Kidney (tissue), 13 donors: ENCODE measurements at regions not wholly inside any gene's neighbourhood (a gene's known extent, or its start where the extent isn't known, plus 50 kb on each side); places are given as distances from the start of the nearest gene placed in this dataset.

Experiments
- DNase-seq, 5 donors: peaks; one replicate each; pipeline ENCODE4 v3.0.0-alpha.2; 2013 to 2020
- FAIRE-seq: peaks from 2 replicates; lab custom pipeline; 2012; peaks lifted over from hg19 to GRCh38; lab: Jason Lieb, UNC
- H3K27ac ChIP-seq, 2 donors: one replicate each; pipeline ENCODE4 v1.7.0; 2013; ENCODE audit warnings: low read depth in 2 of 2, low read length in 2 of 2, inconsistent platforms in 1 of 2
- H3K27me3 ChIP-seq: one replicate; pipeline ENCODE4 v1.7.1; 2013; ENCODE audit warnings: low read length, inconsistent platforms; ENCODE audit not compliant: control insufficient read depth, insufficient read depth
- H3K36me3 ChIP-seq, 3 donors: one replicate each; pipeline versions ENCODE4 v1.7.0 to v1.7.1; 2013; ENCODE audit warnings: low read length in 3 of 3, control low read depth in 1 of 3, inconsistent platforms in 1 of 3; ENCODE audit not compliant: insufficient read depth in 3 of 3, control insufficient read depth in 2 of 3
- H3K4me1 ChIP-seq, 3 donors: one replicate each; pipeline versions ENCODE4 v1.7.0 to v1.7.1; 2013; ENCODE audit warnings: low read length in 3 of 3, inconsistent platforms in 1 of 3, low read depth in 1 of 3; ENCODE audit not compliant: control insufficient read depth in 2 of 3, insufficient read depth in 2 of 3
- H3K4me3 ChIP-seq, 3 donors: one replicate each; pipeline versions ENCODE4 v1.7.0 to v1.8.1; 2013; ENCODE audit warnings: low read length in 3 of 3, control low read depth in 1 of 3, inconsistent platforms in 1 of 3
- H3K9ac ChIP-seq, 3 donors: one replicate each; pipeline versions ENCODE4 v1.7.0 to v1.7.1; 2013; ENCODE audit warnings: low read length in 3 of 3, control low read depth in 1 of 3, inconsistent platforms in 1 of 3
- H3K9me3 ChIP-seq, 3 donors: one replicate each; pipeline versions ENCODE4 v1.7.0 to v1.7.1; 2013; ENCODE audit warnings: low read length in 3 of 3, control low read depth in 1 of 3, inconsistent platforms in 1 of 3; ENCODE audit not compliant: control insufficient read depth in 2 of 3, insufficient read depth in 1 of 3
- CTCF ChIP-seq: IDR thresholded peaks from 3 replicates; pipeline ENCODE4 v1.5.1; 2012; ENCODE audit warnings: mild to moderate bottlenecking, moderate library complexity, borderline replicate concordance; ENCODE audit not compliant: insufficient read depth; ENCODE audit errors: extremely low read depth
- intact Hi-C: fragments of 100-400 bp; cut with DNase I; formaldehyde crosslinking; loops from one replicate; pipeline ENCODE4 v1.11.1; 2022
- donor health status: control.
- donor health status: control.
- donor health status: control.
- donor health status: control.
- donor health status: control.
- donor health status: DM: yes; HTN: yes; CAD: no.
- donor health status: Normal renal cell carcinoma (clear cell type).

- no peak for DNase-seq
- no peak overlapping the region for H3K27ac ChIP-seq
- TF ChIP-seq CTCF = no peak
- H3K36me3 ChIP-seq = no peaks in the 10 kb centered on the region
- no peak overlapping the region for H3K4me3 ChIP-seq
- no peak for FAIRE-seq
- no peaks in the 10 kb centered on the region for H3K9me3 ChIP-seq
- no peaks in the 10 kb centered on the region for H3K4me1 ChIP-seq
- intact Hi-C loops = no loop called here
- H3K27me3 ChIP-seq = no peaks in the 10 kb centered on the region
- H3K9ac ChIP-seq = no peak overlapping the region
Measured at GRCh38 chr5:97658116-97658900, 475.3 kb upstream of the RIOK2 start.

GRCh38 chr5:97666783-97667182 lies 483.7 kb upstream of the RIOK2 start:
- DNase-seq (no peak), FAIRE-seq (no peak)
- intact Hi-C loops = no loop called here
- H3K36me3 ChIP-seq = no peaks in the 10 kb centered on the region
- no peak overlapping the region for H3K9ac ChIP-seq
- H3K27ac ChIP-seq = no peak overlapping the region
- peaks cover 0 to 3% (median 0%) of the 10 kb centered on the region in 3 donors for H3K9me3 ChIP-seq
- H3K27me3 ChIP-seq = no peaks in the 10 kb centered on the region
- no peak for TF ChIP-seq CTCF
- no peaks in the 10 kb centered on the region for H3K4me1 ChIP-seq
- H3K4me3 ChIP-seq = no peak overlapping the region

GRCh38 chr5:97670447-97670846 lies 487.4 kb upstream of the RIOK2 start:
- no peaks in the 10 kb centered on the region for H3K4me1 ChIP-seq

More at GRCh38 chr5:97670447-97670846, 487.4 kb upstream of the RIOK2 start:
- no peaks in the 10 kb centered on the region for H3K36me3 ChIP-seq
- H3K9ac ChIP-seq = no peak overlapping the region
- H3K4me3 ChIP-seq = no peak overlapping the region
- no peak for DNase-seq
- FAIRE-seq = no peak
- intact Hi-C loops = no loop called here
- H3K27me3 ChIP-seq = no peaks in the 10 kb centered on the region
- H3K9me3 ChIP-seq = no peaks in the 10 kb centered on the region
- TF ChIP-seq CTCF = no peak
- H3K27ac ChIP-seq = no peak overlapping the region
